Glomerular endothelial cell (primary cell): ENCODE measurements at regions not wholly inside any gene's neighbourhood (a gene's known extent, or its start where the extent isn't known, plus 50 kb on each side); places are given as distances from the start of the nearest gene placed in this dataset.

Experiments used
- DNase-seq: peaks from one replicate; pipeline ENCODE4 v3.0.0-alpha.2; 2011; ENCODE audit warnings: low read depth, low spot score; ENCODE audit errors: extremely low read depth

DNA sequence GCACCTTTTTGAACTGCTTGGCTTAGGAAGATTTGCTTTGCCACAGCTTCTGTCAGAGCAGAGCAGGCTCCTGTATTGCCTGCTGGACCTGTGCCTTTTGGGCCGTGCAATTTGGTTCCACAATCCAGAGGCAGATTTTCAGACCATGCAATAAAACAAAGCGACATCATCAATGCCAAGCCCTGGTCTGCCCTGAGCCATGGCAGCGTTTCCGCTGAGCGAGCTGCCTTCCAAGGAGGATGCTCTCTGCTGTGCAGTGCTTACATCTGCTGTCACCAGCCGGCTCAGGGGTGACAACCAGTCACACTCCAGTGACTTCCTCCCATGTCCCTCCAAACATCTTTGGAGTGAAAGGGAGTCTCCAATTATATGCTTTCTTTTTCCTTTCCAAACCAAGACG, 282.2 kb downstream of the CDH26 start:
- no peak for DNase-seq

DNA sequence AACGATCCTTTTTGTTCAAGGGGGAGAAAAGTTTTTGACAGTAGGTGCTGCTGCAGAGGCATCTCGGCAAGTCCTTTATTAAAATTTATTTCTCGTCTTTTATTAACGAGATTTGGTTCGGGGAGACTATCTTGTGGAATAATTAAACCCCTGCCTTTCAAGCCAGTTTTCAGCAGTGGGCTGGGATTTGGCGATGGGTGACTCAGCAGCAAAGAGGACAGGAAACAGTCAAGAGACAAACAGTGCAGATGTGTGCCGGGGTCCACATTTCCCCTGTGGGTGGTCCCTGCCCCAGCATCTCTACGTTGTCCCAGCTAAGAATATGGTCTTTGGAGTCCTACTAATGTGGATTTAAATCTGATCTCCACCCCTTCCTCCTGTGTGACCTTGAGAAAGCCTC, 282.8 kb downstream of the CDH26 start:
- no peak for DNase-seq

- no peak for DNase-seq
These were observed 284.7 kb downstream of the CDH26 start for GRCh38 chr20:60242836-60243505.

- no peak for DNase-seq
These were observed 286.3 kb downstream of the CDH26 start for GRCh38 chr20:60244373-60245146.

- DNase-seq: no peak
These were observed 288.5 kb downstream of the CDH26 start for GRCh38 chr20:60246751-60247150.

GRCh38 chr20:60249436-60249835, 291.2 kb downstream of the CDH26 start:
- no peak for DNase-seq

DNA sequence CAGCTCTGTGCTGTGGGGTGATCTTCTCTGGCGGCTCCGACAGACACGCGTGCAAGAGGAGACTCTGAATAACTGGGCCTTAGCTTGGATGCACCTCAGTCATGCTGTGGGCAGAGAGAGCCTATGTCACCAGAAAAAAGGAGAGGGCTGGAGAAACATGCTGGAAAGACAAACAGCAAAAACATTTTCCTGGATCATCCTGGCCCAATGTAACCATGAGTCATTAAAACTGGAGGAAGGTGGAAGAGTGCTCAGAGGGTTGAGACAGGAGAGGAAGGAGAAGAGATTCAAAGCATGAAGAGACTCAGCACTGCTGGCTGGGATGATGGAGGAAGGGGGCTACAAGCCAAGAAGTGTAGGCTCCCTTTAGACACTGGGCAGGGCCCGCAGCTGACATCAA, 292.0 kb downstream of the CDH26 start:
- DNase-seq: no peak

DNA sequence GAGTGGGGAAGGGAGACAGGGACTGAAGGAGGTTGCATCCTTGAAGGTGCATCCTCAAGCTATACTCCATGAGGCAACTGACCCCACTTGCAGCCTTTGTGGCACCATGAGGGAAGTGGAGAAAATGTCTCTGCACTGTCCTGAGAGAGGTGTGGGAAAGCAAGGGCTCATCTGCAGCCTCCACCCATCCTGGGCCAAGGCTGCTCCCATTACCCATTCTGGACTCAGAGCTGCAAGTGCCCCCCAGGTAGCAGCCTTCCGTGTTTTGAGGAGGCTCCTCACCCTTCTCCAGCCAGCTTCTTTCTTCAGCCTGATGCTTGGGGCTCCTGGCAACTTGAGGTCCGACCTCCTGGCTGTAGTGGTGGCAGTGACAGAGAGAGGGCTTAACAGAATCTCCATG, 294.6 kb downstream of the CDH26 start:
- no peak for DNase-seq

GRCh38 chr20:60253471-60253870, 295.2 kb downstream of the CDH26 start:
- DNase-seq: no peak

- no peak for DNase-seq
These were observed 296.7 kb downstream of the CDH26 start for GRCh38 chr20:60254901-60255411.

GRCh38 chr20:60255415-60255814, 297.2 kb downstream of the CDH26 start:
- no peak for DNase-seq

DNA sequence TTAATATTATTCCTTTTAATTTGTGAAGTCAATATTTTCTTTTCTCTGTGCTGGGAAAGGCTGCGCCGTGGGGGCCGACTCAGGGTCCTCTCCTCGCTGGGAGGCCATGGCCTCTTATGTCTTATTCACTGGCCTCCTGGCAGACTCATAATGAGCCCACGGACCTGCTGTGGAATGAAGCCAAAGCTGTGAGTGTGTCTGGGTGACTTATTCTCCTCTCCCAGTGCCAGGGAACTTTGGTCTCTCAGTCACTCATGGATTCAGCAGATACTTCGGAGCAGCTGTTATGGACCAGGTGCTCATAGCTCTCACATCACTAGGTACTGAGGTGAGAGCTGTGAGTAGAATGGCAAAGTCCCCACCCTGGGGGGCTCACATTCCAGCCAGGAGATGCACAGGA, 297.6 kb downstream of the CDH26 start:
- DNase-seq: no peak

- no peak for DNase-seq
These were observed 298.6 kb downstream of the CDH26 start for GRCh38 chr20:60256811-60257210.

DNA sequence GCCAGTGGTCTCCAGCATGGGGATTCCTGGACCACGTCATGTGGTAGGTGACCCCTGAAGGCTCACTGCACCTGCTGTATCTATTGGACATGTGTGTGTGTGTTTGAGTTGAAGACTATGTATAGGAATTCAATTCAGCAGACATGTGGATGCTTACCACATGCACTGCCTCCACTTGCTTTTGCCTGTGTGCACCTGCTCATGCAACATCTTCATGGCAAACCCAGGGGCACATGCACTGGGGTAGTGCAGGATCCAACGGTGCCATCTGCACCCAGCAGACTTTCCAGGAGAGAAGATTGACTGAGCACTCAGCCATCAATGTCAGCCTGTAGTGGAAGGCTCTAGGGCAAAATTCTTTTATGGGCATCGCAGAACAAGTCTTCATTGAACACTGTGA, 299.4 kb downstream of the CDH26 start:
- DNase-seq: no peak

DNA sequence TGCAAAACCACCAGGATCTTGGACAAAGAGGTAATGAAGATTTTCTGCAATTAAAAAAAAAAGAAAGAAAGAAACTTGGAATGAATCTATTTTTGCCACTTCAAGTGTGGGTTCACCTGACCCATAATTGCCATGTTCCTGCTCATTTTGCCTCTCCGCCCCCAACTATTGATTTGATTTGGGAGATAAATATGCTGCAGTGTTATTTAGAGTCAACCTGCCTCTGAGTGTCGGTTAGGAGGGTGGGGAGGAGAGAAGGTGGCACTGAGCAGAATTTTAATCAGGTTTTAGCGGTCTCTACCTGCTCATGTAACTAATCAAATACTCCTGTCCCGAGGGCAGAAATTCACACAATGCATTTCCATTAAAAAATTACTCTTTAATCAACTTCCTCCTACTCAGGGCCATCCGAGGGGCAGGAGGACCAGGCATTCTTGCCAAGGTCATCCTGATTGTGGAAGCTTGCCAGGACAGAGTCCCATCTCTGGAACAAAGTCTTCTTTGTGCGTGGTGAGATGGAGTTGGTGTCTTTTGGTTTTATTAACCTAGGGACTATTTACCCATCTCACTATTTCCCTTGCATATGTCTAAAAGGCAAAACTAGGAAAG, 300.1 kb downstream of the CDH26 start:
- no peak for DNase-seq

DNA sequence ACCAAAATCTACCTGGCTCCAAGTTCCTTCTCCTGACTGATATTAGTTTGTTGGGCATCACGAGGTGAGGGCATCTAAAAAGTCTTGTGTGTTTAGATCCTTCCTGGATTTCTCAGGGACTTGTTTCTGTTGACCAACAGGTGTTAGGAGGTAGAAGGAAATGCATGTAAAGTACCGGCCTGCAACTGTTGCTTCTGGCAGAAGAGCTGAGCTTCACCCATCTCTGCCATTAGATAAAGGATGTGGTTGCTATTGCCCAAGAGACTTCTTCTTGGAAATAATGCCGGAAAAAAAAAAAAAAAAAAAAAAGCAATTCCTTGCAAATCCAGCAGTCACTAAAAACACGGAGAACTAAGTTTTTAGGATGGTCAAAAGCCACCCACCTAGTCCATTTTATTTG, 303.1 kb downstream of the CDH26 start:
- no peak for DNase-seq

DNA sequence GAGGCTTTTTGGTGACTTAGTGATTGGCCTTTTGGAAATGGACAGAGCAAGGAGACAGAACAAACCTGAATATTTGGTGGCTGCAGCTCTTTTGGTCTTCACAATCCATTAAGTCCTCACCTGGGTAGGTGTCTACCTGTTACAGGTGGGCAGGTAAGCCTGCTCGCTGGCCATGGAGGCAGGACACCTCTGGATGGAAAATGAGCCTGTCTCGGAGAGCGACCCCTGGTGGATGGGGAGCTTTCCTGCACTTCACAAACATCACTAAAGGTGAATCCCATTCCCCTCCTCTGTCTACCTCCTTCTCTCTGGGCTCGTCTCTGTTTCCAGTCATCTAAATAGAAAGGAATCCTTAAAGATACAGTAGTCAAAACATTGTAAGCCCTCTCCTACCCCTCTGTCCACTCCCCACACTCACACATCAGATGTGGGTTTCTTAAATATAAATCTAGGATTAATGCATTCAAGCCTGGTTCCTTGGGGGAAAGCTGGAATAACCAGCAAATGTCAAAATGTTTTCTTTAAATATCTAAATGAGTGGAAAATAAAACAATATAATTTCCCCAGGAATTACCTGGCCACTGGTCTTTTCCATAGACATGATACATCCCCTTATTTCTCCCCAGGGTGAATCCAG, 304.9 kb downstream of the CDH26 start:
- no peak for DNase-seq

GRCh38 chr20:60263725-60264709, 305.8 kb downstream of the CDH26 start:
- DNase-seq: no peak

DNA sequence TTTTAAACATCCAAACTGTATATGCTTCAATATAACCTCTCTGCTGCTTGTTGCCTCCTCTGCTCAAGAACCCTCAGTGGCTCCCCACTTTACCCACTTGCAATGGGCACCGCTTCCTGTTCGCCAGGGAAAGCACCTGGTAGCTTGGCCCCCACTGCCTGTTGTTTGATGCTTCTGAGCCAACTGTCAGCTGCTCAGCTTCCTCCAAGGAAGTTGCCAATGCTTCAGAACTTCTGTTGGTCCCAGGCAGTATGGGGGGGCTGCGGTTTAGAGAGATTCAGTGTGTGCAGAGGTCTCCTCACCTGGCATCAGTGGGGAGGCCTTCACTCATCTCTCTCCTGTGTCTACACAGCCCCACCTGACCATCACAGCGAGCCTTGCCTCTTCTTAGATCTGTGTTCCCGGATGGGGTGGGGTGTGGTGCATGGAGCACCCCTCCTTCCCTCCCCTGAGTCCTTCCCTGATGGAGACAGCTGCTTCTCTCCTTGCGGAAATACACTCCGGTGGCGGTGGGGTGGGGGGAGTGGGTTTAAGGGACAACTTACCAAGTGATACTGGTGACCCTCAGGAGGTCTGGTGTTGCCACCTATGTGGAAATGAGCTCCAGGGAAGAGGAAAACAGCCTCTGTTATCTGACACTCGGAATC, 308.1 kb downstream of the CDH26 start:
- no peak for DNase-seq

- DNase-seq: no peak
These were observed 310.3 kb downstream of the CDH26 start for GRCh38 chr20:60268491-60268890.
